GM18520 (cell line): ENCODE measurements at regions not wholly inside any gene's neighbourhood (a gene's known extent, or its start where the extent isn't known, plus 50 kb on each side); places are given as distances from the start of the nearest gene placed in this dataset.

ENCODE experiments used
- ATAC-seq: cut with Tn5 transposase; IDR thresholded peaks from one replicate; pipeline ENCODE4 v1.9.1; 2021; ENCODE audit not compliant: unreplicated experiment

GRCh38 chr21:41689289-41689583, 77.6 kb downstream of the RIPK4 start:
- ATAC-seq, result no peak

- ATAC-seq, result no peak
Observed at GRCh38 chr21:41687633-41688032, 79.2 kb downstream of the RIPK4 start.

GRCh38 chr21:41686664-41687063, 80.2 kb downstream of the RIPK4 start:
- no peak for ATAC-seq

- ATAC-seq, result no peak
Observed at GRCh38 chr21:41685511-41686149, 81.2 kb downstream of the RIPK4 start.

- no peak for ATAC-seq
Observed at GRCh38 chr21:41684381-41685245, 82.2 kb downstream of the RIPK4 start.

- no peak for ATAC-seq
Observed at GRCh38 chr21:41683815-41684214, 83.0 kb downstream of the RIPK4 start.

- no peak for ATAC-seq
Observed at GRCh38 chr21:41682719-41683179, 84.1 kb downstream of the RIPK4 start.

GRCh38 chr21:41681939-41682718, 84.7 kb downstream of the RIPK4 start:
- no peak for ATAC-seq

- no peak for ATAC-seq
Observed at GRCh38 chr21:41681348-41681801, 85.5 kb downstream of the RIPK4 start.

GRCh38 chr21:41680444-41681347, 86.2 kb downstream of the RIPK4 start:
- no peak for ATAC-seq

GRCh38 chr21:41678924-41679318, 87.9 kb downstream of the RIPK4 start:
- ATAC-seq, result no peak

- ATAC-seq, result no peak
Observed at GRCh38 chr21:41678016-41678923, 88.6 kb downstream of the RIPK4 start.

GRCh38 chr21:41677671-41678015, 89.2 kb downstream of the RIPK4 start:
- ATAC-seq, result no peak

GRCh38 chr21:41676198-41676597, 90.7 kb downstream of the RIPK4 start:
- ATAC-seq, result no peak

- ATAC-seq, result no peak
Observed at GRCh38 chr21:41675574-41675973, 91.3 kb downstream of the RIPK4 start.

- no peak for ATAC-seq
Observed at GRCh38 chr21:41674402-41674801, 92.5 kb downstream of the RIPK4 start.

GRCh38 chr21:41673596-41674335, 93.1 kb downstream of the RIPK4 start:
- no peak for ATAC-seq

- ATAC-seq, result no peak
Observed at GRCh38 chr21:41673071-41673470, 93.8 kb downstream of the RIPK4 start.

- ATAC-seq, result no peak
Observed at GRCh38 chr21:41672543-41672915, 94.3 kb downstream of the RIPK4 start.
